Panc1 (cell line): ENCODE measurements at regions not wholly inside any gene's neighbourhood (a gene's known extent, or its start where the extent isn't known, plus 50 kb on each side); places are given as distances from the start of the nearest gene placed in this dataset.

Source experiments
- ATAC-seq: fragments of 200-7000 bp; cut with Tn5 transposase; 2 replicates; pipeline ENCODE4 v1.9.1; 2020; ENCODE audit warnings: mild to moderate bottlenecking, moderate library complexity
- BruUV-seq: library from RNA; stranded (reverse); fragments of 400-500 nt; replicated peaks from 2 replicates; lab custom pipeline; 2021; lab: Mats Ljungman, UMichigan
- CTCF ChIA-PET: fragments of 300-600 bp; sonication (Branson Sonifier 250); formaldehyde crosslinking; loops from one replicate; lab custom pipeline; 2022; ENCODE audit warnings: antibody characterized with exemption; lab: Charles Lee
- POLR2A ChIA-PET: fragments of 300-600 bp; sonication (Branson Sonifier 250); formaldehyde crosslinking; loops from one replicate; lab custom pipeline; 2022; ENCODE audit warnings: antibody characterized with exemption; lab: Charles Lee
- DNase-seq: peaks from one replicate; pipeline ENCODE4 v3.0.0-alpha.2; 2010; ENCODE audit warnings: low read depth, low spot score
- H3K27ac ChIP-seq: 2 replicates; pipeline ENCODE4 v1.5.1; 2011; ENCODE audit warnings: mild to moderate bottlenecking, low read length, inconsistent platforms
- H3K27me3 ChIP-seq: fragments of 200-500 bp; sonication (Bioruptor generic); 2 replicates; pipeline ENCODE4 v1.6.0; 2014; ENCODE audit warnings: low read length, inconsistent platforms; ENCODE audit not compliant: control insufficient read depth, insufficient read depth
- H3K36me3 ChIP-seq: fragments of 200-500 bp; sonication (Bioruptor generic); 2 replicates; pipeline ENCODE4 v1.5.1; 2014; ENCODE audit warnings: inconsistent platforms, mild to moderate bottlenecking, low read length, moderate library complexity; ENCODE audit not compliant: control insufficient read depth, insufficient read depth
- H3K4me1 ChIP-seq: 2 replicates; pipeline ENCODE4 v1.5.1; 2011; ENCODE audit warnings: inconsistent platforms, mild to moderate bottlenecking, low read length, moderate library complexity; ENCODE audit not compliant: control insufficient read depth, insufficient read depth
- H3K4me3 ChIP-seq, 2 experiments: 2 replicates each; pipeline ENCODE4 v1.5.1; 2011 to 2012; ENCODE audit warnings: low read depth in 2 of 2, low read length in 2 of 2, mild to moderate bottlenecking in 2 of 2, inconsistent platforms in 1 of 2, moderate library complexity in 1 of 2
- H3K9me3 ChIP-seq: fragments of 200-500 bp; sonication (Bioruptor generic); 2 replicates; pipeline ENCODE4 v1.5.1; 2014; ENCODE audit warnings: low read depth, mild to moderate bottlenecking, inconsistent platforms, low read length, moderate library complexity; ENCODE audit not compliant: control insufficient read depth, insufficient read depth
- POLR2AphosphoS5 ChIP-seq: IDR thresholded peaks from 2 replicates; pipeline ENCODE4 v1.6.1; 2012; ENCODE audit warnings: mild to moderate bottlenecking, low read depth, low read length, moderate library complexity
- SIN3A ChIP-seq: IDR thresholded peaks from 2 replicates; pipeline ENCODE4 v1.6.1; 2012; ENCODE audit warnings: low read depth, mild to moderate bottlenecking, low read length, moderate library complexity, borderline replicate concordance; ENCODE audit not compliant: insufficient read depth
- TCF7L2 ChIP-seq: IDR thresholded peaks from 2 replicates; pipeline ENCODE4 v1.6.1; 2011; ENCODE audit warnings: mild to moderate bottlenecking, low read depth, low read length, inconsistent platforms
- in situ Hi-C: cut with HindIII; loops from 2 replicates; pipeline ENCODE4 v1.10.0; 2016; ENCODE audit warnings: low sequenced_read_pairs, low pct_unique_long_range_greater_than_20kb
- intact Hi-C: fragments of 100-400 bp; cut with micrococcal nuclease; formaldehyde crosslinking; loops from one replicate; pipeline ENCODE4 v1.10.0; 2022; ENCODE audit not compliant: unreplicated experiment
- TF ChIP-seq, protein P1 (sequence below): fragments of 450-650 bp; IDR thresholded peaks from 2 replicates; pipeline ENCODE4 v1.5.1; 2017; ENCODE audit warnings: mild to moderate bottlenecking
- TF ChIP-seq, protein P2 (sequence below), 2 experiments: IDR thresholded peaks; 2 replicates each; pipeline ENCODE4 v1.6.1; 2011 to 2012; ENCODE audit warnings: low read depth in 2 of 2, control low read depth in 1 of 2, low read length in 1 of 2, mild to moderate bottlenecking in 1 of 2, moderate library complexity in 1 of 2; ENCODE audit not compliant: insufficient read depth in 1 of 2

DNA sequence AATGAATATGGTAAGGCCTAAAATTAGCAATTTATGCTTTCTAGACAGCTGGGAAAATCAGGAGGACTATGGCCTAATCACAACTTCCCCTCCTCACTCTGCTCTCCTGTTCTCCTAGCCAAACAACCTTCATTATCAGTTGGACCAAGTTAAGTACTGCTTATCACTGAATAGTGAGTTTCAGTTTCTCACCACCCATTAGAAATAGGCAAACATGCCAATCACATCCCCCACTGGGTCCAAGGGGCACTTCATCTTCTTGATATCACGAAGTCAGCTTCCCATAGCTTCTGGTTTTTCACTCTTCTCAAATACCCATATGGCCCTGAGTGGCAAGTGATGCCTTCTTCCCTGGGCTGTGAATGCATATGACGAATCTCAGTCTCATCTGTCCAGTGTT, 689.6 kb downstream of the SLITRK5 start:
- no peaks in the 10 kb centered on the region for H3K9me3 ChIP-seq
- H3K36me3 ChIP-seq = no peaks in the 10 kb centered on the region
- TF ChIP-seq, protein P1, sequence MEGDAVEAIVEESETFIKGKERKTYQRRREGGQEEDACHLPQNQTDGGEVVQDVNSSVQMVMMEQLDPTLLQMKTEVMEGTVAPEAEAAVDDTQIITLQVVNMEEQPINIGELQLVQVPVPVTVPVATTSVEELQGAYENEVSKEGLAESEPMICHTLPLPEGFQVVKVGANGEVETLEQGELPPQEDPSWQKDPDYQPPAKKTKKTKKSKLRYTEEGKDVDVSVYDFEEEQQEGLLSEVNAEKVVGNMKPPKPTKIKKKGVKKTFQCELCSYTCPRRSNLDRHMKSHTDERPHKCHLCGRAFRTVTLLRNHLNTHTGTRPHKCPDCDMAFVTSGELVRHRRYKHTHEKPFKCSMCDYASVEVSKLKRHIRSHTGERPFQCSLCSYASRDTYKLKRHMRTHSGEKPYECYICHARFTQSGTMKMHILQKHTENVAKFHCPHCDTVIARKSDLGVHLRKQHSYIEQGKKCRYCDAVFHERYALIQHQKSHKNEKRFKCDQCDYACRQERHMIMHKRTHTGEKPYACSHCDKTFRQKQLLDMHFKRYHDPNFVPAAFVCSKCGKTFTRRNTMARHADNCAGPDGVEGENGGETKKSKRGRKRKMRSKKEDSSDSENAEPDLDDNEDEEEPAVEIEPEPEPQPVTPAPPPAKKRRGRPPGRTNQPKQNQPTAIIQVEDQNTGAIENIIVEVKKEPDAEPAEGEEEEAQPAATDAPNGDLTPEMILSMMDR = no peak
- H3K4me3 ChIP-seq = no peak overlapping the region
- in situ Hi-C loops = no loop called here
- POLR2A ChIA-PET = no interaction called here
- no peak overlapping the region for H3K27ac ChIP-seq
- ATAC-seq (no peak), DNase-seq (no peak)
- no TSS peak for BruUV-seq
- H3K27me3 ChIP-seq = no peaks in the 10 kb centered on the region
- CTCF ChIA-PET = no interaction called here
- H3K4me1 ChIP-seq = no peaks in the 10 kb centered on the region
- intact Hi-C loops = no loop called here

DNA sequence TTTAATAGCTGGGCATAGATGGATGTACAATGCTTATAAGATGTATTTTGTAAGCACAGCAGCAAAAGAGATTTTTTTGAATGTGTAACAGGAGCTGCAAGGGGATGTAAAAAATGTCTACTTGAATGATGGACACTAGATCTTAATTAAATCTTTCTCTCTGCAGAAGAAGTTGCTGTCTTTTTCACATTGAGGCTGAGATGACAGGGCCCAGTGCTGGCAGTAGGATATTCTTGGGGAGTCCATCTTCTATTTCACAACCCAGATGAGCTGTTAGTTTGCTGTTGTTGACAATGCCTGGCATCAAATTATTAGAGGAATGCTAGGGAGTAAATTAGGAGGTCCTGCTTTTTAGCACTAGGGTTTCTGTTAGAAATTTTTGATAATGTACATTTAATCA, 698.7 kb downstream of the SLITRK5 start:
- ChIA-PET POLR2A (no interaction called here), CTCF (no interaction called here)
- BruUV-seq = no TSS peak
- Histone ChIP-seq H3K4me3 (no peak overlapping the region), H3K4me1 (no peaks in the 10 kb centered on the region), H3K27me3 (no peaks in the 10 kb centered on the region), H3K36me3 (no peaks in the 10 kb centered on the region), H3K9me3 (no peaks in the 10 kb centered on the region), H3K27ac (no peak overlapping the region)
- TF ChIP-seq, protein P1 = no peak
- TF ChIP-seq SIN3A (no peak), TCF7L2 (no peak), POLR2AphosphoS5 (no peak)
- TF ChIP-seq, protein P2, sequence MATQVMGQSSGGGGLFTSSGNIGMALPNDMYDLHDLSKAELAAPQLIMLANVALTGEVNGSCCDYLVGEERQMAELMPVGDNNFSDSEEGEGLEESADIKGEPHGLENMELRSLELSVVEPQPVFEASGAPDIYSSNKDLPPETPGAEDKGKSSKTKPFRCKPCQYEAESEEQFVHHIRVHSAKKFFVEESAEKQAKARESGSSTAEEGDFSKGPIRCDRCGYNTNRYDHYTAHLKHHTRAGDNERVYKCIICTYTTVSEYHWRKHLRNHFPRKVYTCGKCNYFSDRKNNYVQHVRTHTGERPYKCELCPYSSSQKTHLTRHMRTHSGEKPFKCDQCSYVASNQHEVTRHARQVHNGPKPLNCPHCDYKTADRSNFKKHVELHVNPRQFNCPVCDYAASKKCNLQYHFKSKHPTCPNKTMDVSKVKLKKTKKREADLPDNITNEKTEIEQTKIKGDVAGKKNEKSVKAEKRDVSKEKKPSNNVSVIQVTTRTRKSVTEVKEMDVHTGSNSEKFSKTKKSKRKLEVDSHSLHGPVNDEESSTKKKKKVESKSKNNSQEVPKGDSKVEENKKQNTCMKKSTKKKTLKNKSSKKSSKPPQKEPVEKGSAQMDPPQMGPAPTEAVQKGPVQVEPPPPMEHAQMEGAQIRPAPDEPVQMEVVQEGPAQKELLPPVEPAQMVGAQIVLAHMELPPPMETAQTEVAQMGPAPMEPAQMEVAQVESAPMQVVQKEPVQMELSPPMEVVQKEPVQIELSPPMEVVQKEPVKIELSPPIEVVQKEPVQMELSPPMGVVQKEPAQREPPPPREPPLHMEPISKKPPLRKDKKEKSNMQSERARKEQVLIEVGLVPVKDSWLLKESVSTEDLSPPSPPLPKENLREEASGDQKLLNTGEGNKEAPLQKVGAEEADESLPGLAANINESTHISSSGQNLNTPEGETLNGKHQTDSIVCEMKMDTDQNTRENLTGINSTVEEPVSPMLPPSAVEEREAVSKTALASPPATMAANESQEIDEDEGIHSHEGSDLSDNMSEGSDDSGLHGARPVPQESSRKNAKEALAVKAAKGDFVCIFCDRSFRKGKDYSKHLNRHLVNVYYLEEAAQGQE (IDR thresholded peaks at IDR 0.05; ENCODE audit: insufficient read depth in 1 of 2, low read depth in 2 of 2, low read length in 1 of 2) = no peak
- ATAC-seq (no peak), DNase-seq (no peak)
- in situ Hi-C loops = no loop called here
- intact Hi-C loops = no loop called here
